Astrocyte (in vitro differentiated cells and primary cell): ENCODE measurements at regions not wholly inside any gene's neighbourhood (a gene's known extent, or its start where the extent isn't known, plus 50 kb on each side); places are given as distances from the start of the nearest gene placed in this dataset.

Experiments
- EZH2 ChIP-seq: IDR thresholded peaks from 2 replicates; pipeline ENCODE4 v1.6.1; 2012; ENCODE audit warnings: mild to moderate bottlenecking, low read length, inconsistent platforms; ENCODE audit not compliant: insufficient read depth
- TF ChIP-seq, protein P1 (sequence below): IDR thresholded peaks from 2 replicates; pipeline ENCODE4 v1.5.1; 2011; ENCODE audit warnings: low read depth, mild to moderate bottlenecking, inconsistent platforms, low read length, moderate library complexity; ENCODE audit not compliant: insufficient read depth

DNA sequence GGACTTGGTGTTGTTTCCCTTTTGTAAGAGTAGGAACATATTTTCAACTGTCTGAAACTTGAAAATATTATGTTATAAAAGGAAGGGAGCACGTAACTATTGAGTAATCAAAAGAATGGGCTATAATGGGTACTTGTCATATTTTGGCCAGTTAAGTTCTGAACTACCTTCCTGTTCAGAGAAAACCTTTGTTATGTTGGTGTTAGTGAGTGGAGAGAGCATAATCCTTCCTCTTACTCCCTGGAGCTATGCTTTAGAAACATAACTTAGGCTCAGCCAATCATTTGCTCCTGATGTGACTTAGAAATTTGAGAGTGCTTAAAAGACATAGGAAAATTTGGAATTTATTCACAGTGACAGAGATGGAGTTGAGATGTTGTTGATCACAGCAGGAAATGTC is 482.5 kb upstream of the SPRY2 start:
- TF ChIP-seq, protein P1, sequence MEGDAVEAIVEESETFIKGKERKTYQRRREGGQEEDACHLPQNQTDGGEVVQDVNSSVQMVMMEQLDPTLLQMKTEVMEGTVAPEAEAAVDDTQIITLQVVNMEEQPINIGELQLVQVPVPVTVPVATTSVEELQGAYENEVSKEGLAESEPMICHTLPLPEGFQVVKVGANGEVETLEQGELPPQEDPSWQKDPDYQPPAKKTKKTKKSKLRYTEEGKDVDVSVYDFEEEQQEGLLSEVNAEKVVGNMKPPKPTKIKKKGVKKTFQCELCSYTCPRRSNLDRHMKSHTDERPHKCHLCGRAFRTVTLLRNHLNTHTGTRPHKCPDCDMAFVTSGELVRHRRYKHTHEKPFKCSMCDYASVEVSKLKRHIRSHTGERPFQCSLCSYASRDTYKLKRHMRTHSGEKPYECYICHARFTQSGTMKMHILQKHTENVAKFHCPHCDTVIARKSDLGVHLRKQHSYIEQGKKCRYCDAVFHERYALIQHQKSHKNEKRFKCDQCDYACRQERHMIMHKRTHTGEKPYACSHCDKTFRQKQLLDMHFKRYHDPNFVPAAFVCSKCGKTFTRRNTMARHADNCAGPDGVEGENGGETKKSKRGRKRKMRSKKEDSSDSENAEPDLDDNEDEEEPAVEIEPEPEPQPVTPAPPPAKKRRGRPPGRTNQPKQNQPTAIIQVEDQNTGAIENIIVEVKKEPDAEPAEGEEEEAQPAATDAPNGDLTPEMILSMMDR, result no peak
- no peak for TF ChIP-seq EZH2
